GM12872 (cell line): ENCODE measurements at regions not wholly inside any gene's neighbourhood (a gene's known extent, or its start where the extent isn't known, plus 50 kb on each side); places are given as distances from the start of the nearest gene placed in this dataset.

Experiments
- TF ChIP-seq, protein P1 (sequence below): IDR thresholded peaks from 3 replicates; pipeline ENCODE4 v1.5.1; 2011; ENCODE audit warnings: low read depth, mild to moderate bottlenecking, low read length, moderate library complexity; ENCODE audit not compliant: insufficient read depth

DNA sequence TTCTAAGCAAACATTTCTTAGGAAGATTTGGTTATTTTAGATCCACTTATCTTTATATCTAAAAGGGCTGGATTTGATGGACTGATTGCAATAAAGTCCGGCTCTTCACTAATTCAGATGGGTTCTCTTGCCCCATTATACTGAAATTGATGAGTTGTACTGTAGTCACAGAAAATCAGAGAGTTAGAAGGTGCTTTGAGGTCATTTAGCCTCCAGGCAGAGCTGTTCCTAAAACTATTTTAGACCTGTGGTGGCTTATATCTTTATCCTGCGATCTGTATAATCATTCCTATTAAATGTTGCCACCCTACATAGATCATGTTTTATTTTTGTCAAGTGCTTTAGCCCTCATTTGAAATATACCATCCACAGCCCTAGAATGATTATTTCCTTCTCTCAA lies 61.3 kb upstream of the ATXN1 start:
- TF ChIP-seq, protein P1, sequence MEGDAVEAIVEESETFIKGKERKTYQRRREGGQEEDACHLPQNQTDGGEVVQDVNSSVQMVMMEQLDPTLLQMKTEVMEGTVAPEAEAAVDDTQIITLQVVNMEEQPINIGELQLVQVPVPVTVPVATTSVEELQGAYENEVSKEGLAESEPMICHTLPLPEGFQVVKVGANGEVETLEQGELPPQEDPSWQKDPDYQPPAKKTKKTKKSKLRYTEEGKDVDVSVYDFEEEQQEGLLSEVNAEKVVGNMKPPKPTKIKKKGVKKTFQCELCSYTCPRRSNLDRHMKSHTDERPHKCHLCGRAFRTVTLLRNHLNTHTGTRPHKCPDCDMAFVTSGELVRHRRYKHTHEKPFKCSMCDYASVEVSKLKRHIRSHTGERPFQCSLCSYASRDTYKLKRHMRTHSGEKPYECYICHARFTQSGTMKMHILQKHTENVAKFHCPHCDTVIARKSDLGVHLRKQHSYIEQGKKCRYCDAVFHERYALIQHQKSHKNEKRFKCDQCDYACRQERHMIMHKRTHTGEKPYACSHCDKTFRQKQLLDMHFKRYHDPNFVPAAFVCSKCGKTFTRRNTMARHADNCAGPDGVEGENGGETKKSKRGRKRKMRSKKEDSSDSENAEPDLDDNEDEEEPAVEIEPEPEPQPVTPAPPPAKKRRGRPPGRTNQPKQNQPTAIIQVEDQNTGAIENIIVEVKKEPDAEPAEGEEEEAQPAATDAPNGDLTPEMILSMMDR, result no peak

DNA sequence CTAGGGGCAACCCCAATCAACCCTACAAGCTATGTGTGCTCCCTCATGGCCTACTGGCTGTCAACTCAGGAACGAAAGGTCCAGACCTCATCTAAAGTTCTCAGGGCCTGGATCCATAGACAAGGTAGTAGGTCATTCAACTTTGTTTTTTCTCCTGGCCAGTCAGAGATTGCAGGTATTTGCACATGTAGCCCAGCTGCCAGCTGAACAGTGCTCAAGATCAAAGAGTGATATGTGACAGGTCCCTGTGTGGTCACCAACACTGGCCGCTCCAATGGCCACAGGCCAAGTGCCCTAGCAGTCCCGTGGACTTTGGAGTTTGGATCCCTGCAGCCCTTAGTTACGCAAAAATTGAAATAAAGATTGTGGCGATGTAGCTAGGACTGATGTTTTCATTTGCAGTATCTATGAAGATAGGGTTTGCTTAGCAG lies 60.6 kb upstream of the ATXN1 start:
- TF ChIP-seq, protein P1, result no peak

- TF ChIP-seq, protein P1, result peak; percentile 23; the same call in 1 of the 3 replicates
These were observed 58.5 kb upstream of the ATXN1 start for GRCh38 chr6:16819752-16820151.

DNA sequence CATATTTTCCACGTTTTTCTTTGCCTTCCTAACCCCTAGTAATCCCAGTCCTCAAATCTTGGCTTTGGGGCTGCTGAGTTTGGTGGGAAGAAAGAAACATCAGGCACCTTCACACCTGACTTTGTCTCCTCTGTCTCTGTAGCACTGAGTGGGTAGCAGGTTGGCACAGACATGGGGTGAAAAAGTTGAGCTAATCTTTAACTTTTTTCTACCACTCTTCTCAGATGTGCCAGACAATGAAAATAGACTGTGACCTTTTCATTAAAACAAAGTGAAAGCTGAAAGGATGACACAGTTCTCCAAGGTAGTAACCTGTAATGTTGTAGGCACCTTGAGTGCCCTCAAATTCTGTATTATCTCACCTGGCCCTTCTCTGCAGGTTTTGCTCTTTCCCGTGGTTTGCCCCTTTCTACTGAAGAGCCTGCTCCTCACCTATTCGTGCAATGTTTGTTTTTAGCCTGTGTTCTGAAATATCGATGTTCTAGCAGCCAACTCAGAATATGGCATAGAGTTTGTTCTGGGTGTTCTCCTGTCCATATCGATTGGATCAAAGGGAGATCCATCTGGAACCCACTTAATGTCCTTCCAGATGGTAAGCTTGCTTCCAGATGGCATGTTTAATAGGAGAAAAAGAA lies 57.8 kb upstream of the ATXN1 start:
- TF ChIP-seq, protein P1, result no peak

GRCh38 chr6:16817594-16817993 lies 56.3 kb upstream of the ATXN1 start:
- TF ChIP-seq, protein P1, result no peak

DNA sequence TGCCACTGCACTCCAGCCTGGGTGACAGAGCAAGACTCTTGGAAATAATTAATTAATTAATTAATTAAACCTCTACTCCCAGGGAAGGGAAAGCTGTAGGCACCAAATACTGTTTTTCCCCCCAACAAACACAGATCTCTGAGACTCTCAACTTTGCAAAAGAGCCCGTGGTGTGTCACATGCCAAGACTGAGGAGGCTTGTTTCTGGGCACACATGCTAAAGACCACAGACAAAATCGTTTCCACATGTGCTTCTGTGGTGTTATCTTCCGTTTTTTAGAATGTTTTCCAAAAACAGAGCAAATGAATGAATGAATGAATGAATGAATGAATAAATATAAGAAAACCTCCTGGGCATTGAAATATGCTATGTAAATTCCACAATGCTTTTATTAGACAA lies 55.6 kb upstream of the ATXN1 start:
- TF ChIP-seq, protein P1, result no peak

DNA sequence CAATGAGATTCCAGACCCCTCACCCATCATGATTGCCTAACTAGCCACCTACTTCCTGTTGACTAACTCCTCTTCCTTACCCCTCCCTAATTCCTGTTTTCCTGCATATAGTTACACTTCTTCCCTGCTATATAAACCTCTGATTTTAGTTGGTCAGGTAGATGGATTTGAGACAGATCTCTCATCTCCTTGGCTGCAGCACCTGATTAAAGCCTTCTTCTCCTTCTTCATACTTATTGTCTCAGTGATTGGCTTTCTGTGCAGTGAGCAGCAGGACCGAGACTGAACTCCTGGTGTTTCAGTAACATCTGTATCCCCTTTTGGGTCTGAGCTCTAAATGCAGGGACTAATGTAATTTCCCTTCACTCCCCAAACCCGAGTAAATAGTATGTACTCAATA lies 51.7 kb upstream of the ATXN1 start:
- TF ChIP-seq, protein P1, result no peak
